H9 (cell line): ENCODE measurements at regions not wholly inside any gene's neighbourhood (a gene's known extent, or its start where the extent isn't known, plus 50 kb on each side); places are given as distances from the start of the nearest gene placed in this dataset.

Experiments
- DNase-seq: peaks from one replicate; pipeline ENCODE4 v3.0.0-alpha.2; 2017
- H2AFZ ChIP-seq: one replicate; pipeline ENCODE4 v1.6.1; 2013; ENCODE audit warnings: mild to moderate bottlenecking, low read length, control low read depth, moderate library complexity
- H2AK5ac ChIP-seq: 2 replicates; pipeline ENCODE4 v1.6.1; 2013; ENCODE audit warnings: low read length, control low read depth, mixed read lengths; ENCODE audit not compliant: insufficient read length
- H2BK120ac ChIP-seq: one replicate; pipeline ENCODE4 v1.6.1; 2013; ENCODE audit warnings: low read depth, mild to moderate bottlenecking, low read length, control low read depth, inconsistent platforms; ENCODE audit not compliant: poor library complexity, severe bottlenecking
- H2BK12ac ChIP-seq: 2 replicates; pipeline ENCODE4 v1.6.1; 2013; ENCODE audit warnings: low read length, control low read depth, mixed read lengths, low read depth; ENCODE audit not compliant: insufficient read length
- H2BK15ac ChIP-seq: 2 replicates; pipeline ENCODE4 v1.6.1; 2013; ENCODE audit warnings: low read depth, low read length, control low read depth
- H2BK20ac ChIP-seq: one replicate; pipeline ENCODE4 v1.6.1; 2013; ENCODE audit warnings: low read depth, mild to moderate bottlenecking, low read length, control low read depth, inconsistent platforms; ENCODE audit not compliant: poor library complexity, severe bottlenecking
- H2BK5ac ChIP-seq: 2 replicates; pipeline ENCODE4 v1.6.1; 2013; ENCODE audit warnings: low read length, control low read depth, mixed read lengths; ENCODE audit not compliant: insufficient read length
- H3K14ac ChIP-seq: 2 replicates; pipeline ENCODE4 v1.6.1; 2013; ENCODE audit warnings: low read length, control low read depth; ENCODE audit not compliant: insufficient read depth
- H3K18ac ChIP-seq: 2 replicates; pipeline ENCODE4 v1.6.1; 2013; ENCODE audit warnings: low read depth, mild to moderate bottlenecking, mixed read lengths, low read length, control low read depth; ENCODE audit not compliant: insufficient read length
- H3K23ac ChIP-seq: 2 replicates; pipeline ENCODE4 v1.6.1; 2013; ENCODE audit warnings: low read length, control low read depth, mixed read lengths, low read depth; ENCODE audit not compliant: insufficient read length
- H3K23me2 ChIP-seq: 2 replicates; pipeline ENCODE4 v1.6.1; 2013; ENCODE audit warnings: low read depth, mild to moderate bottlenecking, mixed read lengths, low read length, control low read depth; ENCODE audit not compliant: insufficient read length, poor library complexity, severe bottlenecking
- H3K27ac ChIP-seq: 2 replicates; pipeline ENCODE4 v1.5.1; 2013; ENCODE audit warnings: low read length, control low read depth, mixed read lengths, low read depth; ENCODE audit not compliant: insufficient read length
- H3K27me3 ChIP-seq: 2 replicates; pipeline ENCODE4 v1.6.1; 2013; ENCODE audit warnings: low read length, control low read depth, inconsistent platforms; ENCODE audit not compliant: insufficient read depth
- H3K4ac ChIP-seq: 2 replicates; pipeline ENCODE4 v1.6.1; 2013; ENCODE audit warnings: low read depth, mild to moderate bottlenecking, control low read depth, inconsistent platforms, low read length, moderate library complexity
- H3K4me1 ChIP-seq: 2 replicates; pipeline ENCODE4 v1.6.1; 2013; ENCODE audit warnings: low read length, control low read depth, inconsistent platforms; ENCODE audit not compliant: insufficient read depth
- H3K4me2 ChIP-seq: 2 replicates; pipeline ENCODE4 v1.6.1; 2013; ENCODE audit warnings: low read length, control low read depth, mixed read lengths; ENCODE audit not compliant: insufficient read length, insufficient read depth
- H3K56ac ChIP-seq: 2 replicates; pipeline ENCODE4 v1.6.1; 2013; ENCODE audit warnings: low read depth, mild to moderate bottlenecking, mixed read lengths, low read length, control low read depth; ENCODE audit not compliant: insufficient read length
- H3K79me1 ChIP-seq: 2 replicates; pipeline ENCODE4 v1.6.1; 2013; ENCODE audit warnings: low read depth, mild to moderate bottlenecking, moderate library complexity, low read length, control low read depth, inconsistent platforms; ENCODE audit not compliant: insufficient read depth, poor library complexity, severe bottlenecking
- H3K79me2 ChIP-seq: 2 replicates; pipeline ENCODE4 v1.6.1; 2013; ENCODE audit warnings: low read length, control low read depth, inconsistent platforms; ENCODE audit not compliant: insufficient read depth
- H3K9ac ChIP-seq: 2 replicates; pipeline ENCODE4 v1.6.1; 2013; ENCODE audit warnings: low read length, control low read depth, mixed read lengths; ENCODE audit not compliant: insufficient read length; ENCODE audit errors: extremely low read depth
- H3K9me3 ChIP-seq: one replicate; pipeline ENCODE4 v1.6.1; 2013; ENCODE audit warnings: low read depth, low read length, inconsistent platforms; ENCODE audit not compliant: control insufficient read depth
- H3T11ph ChIP-seq: one replicate; pipeline ENCODE4 v1.6.1; 2013; ENCODE audit warnings: mild to moderate bottlenecking, low read length, control low read depth, inconsistent platforms
- H4K20me1 ChIP-seq: one replicate; pipeline ENCODE4 v1.6.1; 2013; ENCODE audit not compliant: control insufficient read depth, insufficient read length, insufficient read depth
- H4K5ac ChIP-seq: 2 replicates; pipeline ENCODE4 v1.6.1; 2013; ENCODE audit warnings: low read depth, mild to moderate bottlenecking, mixed read lengths, low read length, control low read depth; ENCODE audit not compliant: insufficient read length
- H4K8ac ChIP-seq: replicated peaks from 2 replicates; pipeline ENCODE4 v1.6.1; 2013; ENCODE audit warnings: low read length, control low read depth, mixed read lengths, low read depth; ENCODE audit not compliant: insufficient read length
- H4K91ac ChIP-seq: 2 replicates; pipeline ENCODE4 v1.6.1; 2013; ENCODE audit warnings: low read depth, mild to moderate bottlenecking, moderate library complexity, mixed read lengths, low read length, control low read depth; ENCODE audit not compliant: insufficient read length
- H3K27ac Mint-ChIP-seq, 3 experiments: 2 replicates in 2 of 3; 3 replicates in 1 of 3; pipeline ENCODE4 v1.8.0; 2020 to 2021; ENCODE audit warnings: mixed read lengths in 3 of 3, mild to moderate bottlenecking in 1 of 3, moderate library complexity in 1 of 3
- H3K27me3 Mint-ChIP-seq: 2 replicates; pipeline ENCODE4 v1.8.0; 2021; ENCODE audit warnings: low read depth, mild to moderate bottlenecking, moderate library complexity, mixed read lengths
- H3K36me3 Mint-ChIP-seq, 3 experiments: 2 replicates in 2 of 3; 3 replicates in 1 of 3; pipeline ENCODE4 v1.8.0; 2020 to 2021; ENCODE audit warnings: low read depth in 3 of 3, mixed read lengths in 3 of 3; ENCODE audit not compliant: insufficient read depth in 1 of 3
- H3K4me1 Mint-ChIP-seq, 2 experiments: 2 replicates each; pipeline ENCODE4 v1.8.0; 2020; ENCODE audit warnings: mixed read lengths in 2 of 2
- H3K4me3 Mint-ChIP-seq, 2 experiments: 2 replicates in 1 of 2; 3 replicates in 1 of 2; pipeline ENCODE4 v1.8.0; 2020 to 2021; ENCODE audit warnings: mild to moderate bottlenecking in 2 of 2, mixed read lengths in 2 of 2, moderate library complexity in 1 of 2
- H3K9me3 Mint-ChIP-seq, 2 experiments: 2 replicates in 1 of 2; 3 replicates in 1 of 2; pipeline ENCODE4 v1.8.0; 2020; ENCODE audit warnings: mild to moderate bottlenecking in 2 of 2, mixed read lengths in 2 of 2, moderate library complexity in 1 of 2
- WGBS: extraction: QIAGEN DNeasy Blood & Tissue Kit; methylation state at CpG from one replicate; pipeline ENCODE4 v1.1.7; 2013; ENCODE audit warnings: missing lambda C conversion rate, low lambda C conversion rate, mixed read lengths; ENCODE audit not compliant: insufficient read length; ENCODE audit errors: extremely low coverage; 5-methylcytosine and 5-hydroxymethylcytosine counted together
- TF ChIP-seq, protein P1 (sequence below): fragments of 200-600 bp; sonication (generic); conservative IDR thresholded peaks from 3 replicates; pipeline ENCODE4 v1.8.0; 2021; ENCODE audit warnings: antibody characterized with exemption, mild to moderate bottlenecking

- H3K4me1 Mint-ChIP-seq = peaks cover 13 to 20% of the 10 kb centered on the region in 2 experiments
- H2BK15ac ChIP-seq = no peak overlapping the region
- H4K20me1 ChIP-seq = no peaks in the 10 kb centered on the region
- H3K56ac ChIP-seq = no peak overlapping the region
- no peak overlapping the region; the same call in 1 of the 2 replicates for H3K14ac ChIP-seq
- no peak overlapping the region for H2BK12ac ChIP-seq
- H3K27me3 Mint-ChIP-seq = peaks cover 5% of the 10 kb centered on the region
- H2BK20ac ChIP-seq = no peak overlapping the region
- peaks cover 0 to 17% (median 0%) of the 10 kb centered on the region in 3 experiments; a peak in 3 of 7 replicates for H3K36me3 Mint-ChIP-seq
- H3K79me2 ChIP-seq = no peaks in the 10 kb centered on the region
- no peak overlapping the region for H2AFZ ChIP-seq
- H3T11ph ChIP-seq = no peak overlapping the region
- H3K4me1 ChIP-seq = no peaks in the 10 kb centered on the region; the same call in 1 of the 2 replicates
- peak overlapping the region; percentile 9 for H3K4me2 ChIP-seq
- no peak overlapping the region for H3K9ac ChIP-seq
- DNase-seq = peak; percentile 87
- no peak overlapping the region for H4K91ac ChIP-seq
- TF ChIP-seq, protein P1, sequence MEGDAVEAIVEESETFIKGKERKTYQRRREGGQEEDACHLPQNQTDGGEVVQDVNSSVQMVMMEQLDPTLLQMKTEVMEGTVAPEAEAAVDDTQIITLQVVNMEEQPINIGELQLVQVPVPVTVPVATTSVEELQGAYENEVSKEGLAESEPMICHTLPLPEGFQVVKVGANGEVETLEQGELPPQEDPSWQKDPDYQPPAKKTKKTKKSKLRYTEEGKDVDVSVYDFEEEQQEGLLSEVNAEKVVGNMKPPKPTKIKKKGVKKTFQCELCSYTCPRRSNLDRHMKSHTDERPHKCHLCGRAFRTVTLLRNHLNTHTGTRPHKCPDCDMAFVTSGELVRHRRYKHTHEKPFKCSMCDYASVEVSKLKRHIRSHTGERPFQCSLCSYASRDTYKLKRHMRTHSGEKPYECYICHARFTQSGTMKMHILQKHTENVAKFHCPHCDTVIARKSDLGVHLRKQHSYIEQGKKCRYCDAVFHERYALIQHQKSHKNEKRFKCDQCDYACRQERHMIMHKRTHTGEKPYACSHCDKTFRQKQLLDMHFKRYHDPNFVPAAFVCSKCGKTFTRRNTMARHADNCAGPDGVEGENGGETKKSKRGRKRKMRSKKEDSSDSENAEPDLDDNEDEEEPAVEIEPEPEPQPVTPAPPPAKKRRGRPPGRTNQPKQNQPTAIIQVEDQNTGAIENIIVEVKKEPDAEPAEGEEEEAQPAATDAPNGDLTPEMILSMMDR = peak; percentile 64
- H3K23me2 ChIP-seq = no peaks in the 10 kb centered on the region
- H4K8ac ChIP-seq = no peak overlapping the region
- H3K9me3 ChIP-seq = no peaks in the 10 kb centered on the region
- WGBS = no CpG with 5 or more reads among the region's 58 CpGs
- H3K4ac ChIP-seq = no peak overlapping the region
- H3K9me3 Mint-ChIP-seq = peaks cover 3 to 9% of the 10 kb centered on the region in 2 experiments; a peak in 3 of 5 replicates
- H3K27ac Mint-ChIP-seq = 0 out of 7 replicates have a peak overlapping the region, but pooled peaks of 1 of the 3 experiments have one; percentile 25
- no peak overlapping the region for H3K23ac ChIP-seq
- H2AK5ac ChIP-seq = no peak overlapping the region
- no peak overlapping the region for H2BK5ac ChIP-seq
- no peaks in the 10 kb centered on the region for H3K27me3 ChIP-seq
- H2BK120ac ChIP-seq = no peak overlapping the region
- H3K27ac ChIP-seq = no peak overlapping the region
- H4K5ac ChIP-seq = no peak overlapping the region
- no peak overlapping the region for H3K18ac ChIP-seq
- H3K4me3 Mint-ChIP-seq = peak overlapping the region; percentile 66 to 68
- H3K79me1 ChIP-seq = no peaks in the 10 kb centered on the region
Observed at GRCh38 chr1:178037510-178038253, 56.2 kb upstream of the RASAL2 start.
